HG02981 (cell line): ENCODE measurements at regions not wholly inside any gene's neighbourhood (a gene's known extent, or its start where the extent isn't known, plus 50 kb on each side); places are given as distances from the start of the nearest gene placed in this dataset.

Experiments
- ATAC-seq: cut with Tn5 transposase; IDR thresholded peaks from one replicate; pipeline ENCODE4 v1.9.1; 2021; ENCODE audit warnings: mild to moderate bottlenecking, moderate library complexity; ENCODE audit not compliant: unreplicated experiment

DNA sequence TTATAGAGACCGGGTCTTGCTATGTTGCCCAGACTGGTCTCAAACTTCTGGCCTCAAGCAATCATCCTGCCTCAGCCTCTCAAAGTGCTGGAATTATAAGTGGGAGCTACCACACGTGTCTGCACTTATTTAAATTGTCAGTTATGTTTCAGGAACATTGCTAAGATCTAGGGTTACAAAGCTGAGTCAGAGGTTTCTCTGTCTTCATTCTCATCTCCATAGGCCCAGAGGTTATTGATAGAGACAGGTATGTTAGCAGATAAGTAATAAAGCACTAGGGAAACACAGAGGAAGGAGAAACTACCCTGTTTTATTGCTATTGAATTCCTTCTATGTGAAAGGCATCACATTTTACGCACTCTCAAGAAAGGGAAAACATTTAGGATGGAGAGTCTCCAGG is 214.1 kb downstream of the REEP3 start:
- no peak for ATAC-seq

DNA sequence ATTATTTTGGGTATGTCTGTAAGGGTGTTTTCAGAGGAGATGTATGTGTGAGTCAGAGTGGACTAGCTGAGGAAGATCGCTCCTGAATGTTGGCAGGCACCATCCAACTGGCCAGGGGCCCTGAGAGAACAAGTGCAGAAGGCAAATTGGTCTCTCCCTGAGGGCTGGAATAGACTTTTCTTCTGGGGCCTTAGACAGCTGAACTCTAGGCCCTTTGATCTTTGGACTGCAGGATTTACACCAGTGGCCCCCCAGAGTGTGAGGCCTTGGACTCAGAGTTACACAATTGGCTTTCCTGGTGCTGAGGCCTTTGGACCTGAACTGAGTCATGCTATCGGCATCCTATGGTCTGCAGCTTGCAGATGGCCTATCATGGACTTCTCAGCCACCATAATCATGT is 217.2 kb downstream of the REEP3 start:
- no peak for ATAC-seq

DNA sequence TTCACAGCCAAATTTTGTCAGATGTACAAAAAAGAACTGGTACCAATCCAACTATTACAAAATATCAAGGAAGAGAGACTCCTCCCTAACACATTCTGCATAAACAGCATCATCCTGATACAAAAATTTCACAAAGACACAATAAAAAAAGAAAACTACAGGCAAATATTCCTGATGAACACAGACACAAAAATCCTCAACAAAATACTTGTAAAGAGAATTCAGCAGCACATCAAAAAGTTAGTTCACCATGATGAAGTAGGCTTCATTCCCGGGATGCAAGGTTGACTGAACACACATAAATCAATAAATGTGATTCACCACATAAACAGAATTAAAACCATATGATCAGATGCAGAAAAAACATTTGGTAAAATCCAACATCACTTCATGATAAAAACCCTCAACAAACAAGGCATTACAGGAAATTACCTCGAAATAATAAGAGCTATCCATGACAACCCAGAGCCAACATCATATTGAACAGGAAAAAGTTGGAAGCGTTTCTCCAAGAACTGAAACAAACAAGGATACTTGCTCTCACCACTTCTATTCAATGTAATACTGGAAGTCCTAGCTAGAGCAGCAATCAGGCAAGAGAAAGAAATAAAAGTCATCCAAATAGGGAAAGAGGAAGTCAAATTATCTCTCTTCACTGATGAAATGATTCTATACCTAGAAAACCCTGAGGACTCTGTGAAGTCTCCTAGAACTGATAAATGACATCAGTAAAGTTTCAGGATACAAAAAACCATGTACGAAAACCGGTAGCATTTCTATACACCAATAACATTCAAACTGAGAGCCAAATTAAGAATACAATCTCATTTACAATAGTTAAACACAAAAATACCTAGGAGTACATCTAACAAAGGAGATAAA is 223.1 kb downstream of the REEP3 start:
- no peak for ATAC-seq

DNA sequence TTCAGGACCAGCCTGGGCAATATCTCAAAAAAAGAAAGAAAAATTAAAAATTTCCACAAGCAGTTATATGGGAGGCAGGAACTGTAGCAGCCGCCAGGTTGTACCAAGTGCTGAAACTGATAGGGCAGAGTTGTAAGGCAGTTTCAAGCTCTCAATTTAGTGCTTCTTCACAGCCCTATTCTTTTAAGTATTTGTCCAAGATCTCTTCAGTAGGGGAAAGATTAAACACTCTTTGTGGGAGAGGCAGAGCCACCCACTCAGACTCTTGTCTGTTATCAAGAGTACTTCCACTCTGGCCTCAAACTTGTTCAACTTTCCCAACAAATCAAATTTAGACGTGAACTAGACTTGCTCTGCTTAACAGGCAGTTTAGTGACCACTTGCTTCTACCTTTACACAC is 228.7 kb downstream of the REEP3 start:
- ATAC-seq = no peak

DNA sequence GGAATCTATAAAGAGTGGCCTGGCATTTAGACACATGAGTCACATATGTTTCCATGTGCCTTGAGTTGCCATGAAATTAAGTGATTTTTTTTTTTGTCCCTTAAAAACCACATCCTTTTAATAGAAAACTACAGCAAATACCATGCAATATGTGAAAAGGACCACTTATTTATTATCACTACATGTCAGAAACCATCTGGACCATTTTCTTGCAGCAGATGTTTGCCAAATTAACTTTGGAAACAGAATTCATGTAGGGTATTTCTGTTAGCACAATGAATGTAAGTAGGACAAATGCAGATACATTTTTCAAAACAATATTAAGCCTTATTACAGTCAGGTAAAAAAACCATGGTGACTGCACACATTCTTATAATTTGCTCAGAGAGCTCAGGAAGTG is 230.6 kb downstream of the REEP3 start:
- no peak for ATAC-seq

DNA sequence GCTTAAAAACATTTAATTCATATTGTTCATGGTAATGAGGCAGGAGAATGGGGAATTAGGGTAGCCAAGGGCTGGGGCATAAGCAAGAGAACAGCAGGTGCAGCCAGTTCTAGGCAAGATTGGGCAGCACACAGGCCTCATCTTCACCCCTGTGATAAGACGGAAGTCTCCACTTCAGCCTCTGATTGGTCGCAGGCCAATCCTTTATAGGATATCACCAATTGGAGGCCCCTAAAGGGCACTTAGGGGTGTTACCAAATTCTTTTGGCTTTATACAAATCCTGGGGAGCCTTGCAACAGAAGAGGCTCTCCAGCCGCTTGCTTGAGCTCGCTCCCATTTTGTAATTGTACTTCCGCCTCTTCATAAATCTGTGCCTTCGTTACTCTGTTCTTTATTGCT is 231.1 kb downstream of the REEP3 start:
- ATAC-seq = no peak

DNA sequence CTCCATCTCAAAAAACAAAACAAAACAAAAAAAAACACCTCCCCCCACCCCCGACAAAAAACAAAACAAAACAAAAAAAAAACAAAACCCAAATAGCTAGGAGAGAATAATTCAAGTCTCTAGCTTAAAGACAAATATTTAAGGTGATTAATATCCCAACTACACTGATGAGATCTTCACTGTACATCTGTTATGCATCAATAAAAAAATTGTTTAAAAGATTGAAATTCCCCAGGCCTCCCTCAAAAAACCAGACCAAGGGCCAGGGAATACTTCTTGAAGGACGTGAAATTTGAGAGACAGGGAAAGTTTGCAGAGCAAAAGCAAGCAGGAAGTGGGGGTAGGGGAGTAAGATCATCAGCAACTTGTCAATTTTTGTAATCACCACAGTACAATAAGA is 232.6 kb downstream of the REEP3 start:
- ATAC-seq = no peak

DNA sequence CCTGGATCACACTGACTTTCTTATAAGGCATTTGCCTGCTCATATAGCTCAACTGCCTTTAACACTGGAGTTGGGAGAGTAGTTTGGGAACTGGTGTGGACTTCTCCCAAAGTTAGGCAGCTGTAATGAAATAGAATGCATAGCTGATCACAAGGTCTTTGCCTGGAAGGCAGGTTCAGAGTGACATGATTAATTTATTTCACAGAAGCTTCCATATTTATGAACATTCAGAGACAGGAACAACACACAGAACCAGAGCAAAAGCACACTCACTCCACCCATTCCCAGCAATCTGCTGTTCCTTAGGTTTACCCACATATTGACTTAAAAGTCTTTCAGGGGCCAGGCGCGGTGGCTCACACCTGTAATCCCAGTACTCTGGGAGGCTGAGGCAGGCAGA is 234.2 kb downstream of the REEP3 start:
- no peak for ATAC-seq

DNA sequence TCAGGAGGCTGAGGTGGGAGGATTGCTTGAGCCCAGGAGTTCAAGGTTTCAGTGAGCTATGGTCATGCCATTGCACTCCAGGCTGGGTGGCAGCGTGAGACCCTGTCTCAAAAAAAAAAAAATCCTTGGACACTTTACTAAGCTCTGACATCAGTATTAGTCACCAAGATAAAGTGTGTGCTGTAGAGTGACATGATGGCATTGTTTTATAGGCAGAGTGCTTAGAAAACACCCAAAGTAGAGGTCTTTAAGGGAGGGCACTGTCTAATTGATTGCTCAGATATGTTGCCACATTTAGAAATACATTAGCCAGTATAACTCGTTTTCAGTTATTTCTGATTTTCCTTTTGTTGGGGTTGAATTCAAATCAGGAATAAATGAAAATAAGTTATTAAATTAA is 235.9 kb downstream of the REEP3 start:
- no peak for ATAC-seq

DNA sequence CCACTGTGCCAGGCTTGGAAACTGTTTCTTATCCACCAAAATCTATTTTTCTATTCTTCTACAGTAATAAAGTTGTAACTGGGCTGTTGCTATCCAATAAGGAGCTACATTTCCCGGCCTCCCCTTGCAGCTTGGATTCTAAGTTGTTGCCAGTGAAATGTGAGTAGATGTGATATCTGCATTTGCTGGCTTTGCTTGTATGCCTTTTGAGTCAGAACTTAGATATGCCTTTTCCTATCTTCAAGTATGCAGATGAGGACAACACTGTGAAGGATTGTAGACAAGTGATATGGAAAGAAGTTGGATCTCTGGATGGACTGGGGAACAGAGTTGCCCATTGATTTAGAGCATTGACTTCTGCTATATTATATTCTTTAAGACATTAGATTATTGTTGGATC is 236.9 kb downstream of the REEP3 start:
- no peak for ATAC-seq

DNA sequence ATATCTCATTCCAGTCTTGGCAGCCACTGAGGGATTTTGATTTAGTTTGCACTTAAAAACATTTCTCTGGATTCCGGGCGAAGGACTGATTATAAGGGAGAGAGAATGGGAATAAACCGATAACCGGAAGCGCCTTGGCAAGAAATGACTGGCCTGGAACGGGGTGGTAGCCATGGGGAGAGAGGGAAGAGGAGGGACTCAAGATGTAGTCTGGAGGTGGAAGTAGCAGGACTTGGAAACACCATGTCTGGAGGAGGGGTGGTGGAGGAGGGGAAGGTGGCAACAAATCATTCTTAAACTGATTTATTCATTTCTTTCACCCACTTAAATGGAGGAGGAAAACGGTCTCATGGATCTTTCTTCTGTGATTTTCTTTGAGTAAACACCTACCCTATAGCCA is 238.1 kb downstream of the REEP3 start:
- ATAC-seq = no peak

DNA sequence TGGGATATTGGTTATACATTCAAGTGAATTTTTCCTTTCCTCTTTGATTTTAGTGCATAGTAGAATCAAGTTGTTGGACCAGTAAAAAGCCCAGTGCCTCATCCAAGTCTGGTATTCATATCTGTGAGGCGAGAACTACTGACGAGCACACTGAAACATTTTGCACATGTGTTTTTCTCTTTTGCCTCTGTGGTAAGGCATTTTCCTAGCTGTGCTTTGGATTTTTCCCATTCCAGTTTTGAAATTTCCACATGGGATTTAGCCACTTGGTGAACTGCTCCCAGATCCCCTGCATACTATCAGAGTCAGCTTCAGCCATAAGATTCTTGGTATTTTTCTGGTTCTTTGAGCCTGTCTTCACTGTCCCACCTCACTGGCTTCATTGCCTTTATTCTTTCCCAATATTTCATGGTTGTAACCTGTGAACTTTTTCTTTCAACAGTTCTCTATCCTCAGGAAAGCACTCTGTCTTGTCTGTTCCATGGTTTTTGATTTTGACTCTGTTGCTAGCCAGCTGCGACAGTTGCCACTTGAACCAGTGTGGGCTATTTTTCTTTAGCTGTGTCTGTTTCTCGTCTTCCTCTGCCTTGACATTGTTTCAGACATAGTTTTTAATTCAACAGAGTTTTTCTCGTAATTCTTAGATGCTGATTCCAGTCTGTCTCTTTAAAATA is 239.0 kb downstream of the REEP3 start:
- ATAC-seq = no peak

DNA sequence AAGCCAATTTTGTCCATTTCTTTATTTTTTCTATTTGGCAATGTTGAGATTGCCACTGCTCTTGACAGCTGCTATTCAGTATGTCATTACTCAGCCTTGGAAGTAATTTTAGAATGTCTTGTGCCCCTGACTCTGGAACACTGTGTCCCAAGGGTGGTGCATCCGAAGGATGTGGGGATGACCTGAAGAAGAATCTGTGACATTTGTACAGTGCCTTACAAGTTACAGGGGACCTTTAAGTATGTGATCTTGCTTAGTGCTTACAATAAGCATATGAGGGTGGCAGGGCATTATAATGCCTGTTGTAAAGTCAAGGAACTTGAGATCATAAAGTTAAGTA is 239.5 kb downstream of the REEP3 start:
- ATAC-seq = no peak

DNA sequence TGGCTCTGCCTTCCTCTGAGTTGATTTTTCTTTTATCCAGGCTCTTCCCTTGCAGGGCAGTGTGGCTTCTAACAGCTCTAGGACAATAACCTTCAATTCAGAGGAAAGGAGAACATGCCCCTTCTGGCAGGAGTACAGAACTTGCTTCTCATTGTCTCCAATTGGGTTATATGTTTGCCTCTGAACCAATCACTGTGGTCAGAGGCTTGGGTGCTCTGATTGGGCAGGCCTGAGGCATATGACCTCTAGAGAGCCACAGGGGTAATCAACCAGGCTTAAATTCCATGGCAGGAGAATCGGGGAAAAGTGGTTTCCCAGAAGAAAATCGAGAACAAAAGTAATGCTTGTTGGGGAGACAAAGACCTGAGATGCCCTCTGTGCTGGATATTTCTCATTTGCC is 240.0 kb downstream of the REEP3 start:
- ATAC-seq = no peak

DNA sequence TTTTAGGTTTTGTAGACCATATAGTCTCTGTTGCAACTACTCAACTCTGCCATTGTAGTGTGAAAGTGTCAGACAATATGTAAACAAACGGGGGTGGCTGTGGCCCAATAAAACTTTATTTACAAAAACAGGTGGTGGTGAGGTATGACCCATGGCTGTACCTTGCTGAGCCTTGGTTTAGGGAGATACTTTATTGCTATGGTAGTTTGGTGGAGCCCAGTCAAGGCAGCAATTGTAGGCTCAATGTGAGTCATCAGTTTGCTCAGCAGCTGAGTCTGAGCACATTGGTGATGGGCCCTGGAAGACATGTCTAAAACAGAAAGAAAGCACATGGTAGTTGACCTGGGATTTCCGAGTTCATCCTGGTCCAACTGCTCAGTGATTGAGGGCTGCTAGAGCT is 242.5 kb downstream of the REEP3 start:
- ATAC-seq = no peak

DNA sequence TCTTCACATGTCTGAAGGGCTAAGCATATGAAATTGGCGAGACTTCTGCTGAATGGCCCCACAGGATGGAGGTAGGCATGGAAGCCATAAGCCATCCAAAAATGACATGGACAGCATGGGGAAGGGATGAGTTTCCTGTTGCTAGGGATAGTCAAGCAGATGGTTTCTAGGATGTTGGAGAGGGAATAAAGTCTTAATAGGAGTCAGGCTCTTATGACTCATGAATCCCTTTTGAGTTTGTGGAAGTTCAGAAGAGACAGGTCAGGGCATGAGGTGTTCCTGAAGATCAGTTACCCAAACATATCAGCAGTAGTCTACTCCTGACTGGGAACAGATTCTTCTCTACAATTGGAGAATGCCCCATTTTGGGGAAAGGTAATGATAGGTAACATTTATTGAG is 243.9 kb downstream of the REEP3 start:
- no peak for ATAC-seq

DNA sequence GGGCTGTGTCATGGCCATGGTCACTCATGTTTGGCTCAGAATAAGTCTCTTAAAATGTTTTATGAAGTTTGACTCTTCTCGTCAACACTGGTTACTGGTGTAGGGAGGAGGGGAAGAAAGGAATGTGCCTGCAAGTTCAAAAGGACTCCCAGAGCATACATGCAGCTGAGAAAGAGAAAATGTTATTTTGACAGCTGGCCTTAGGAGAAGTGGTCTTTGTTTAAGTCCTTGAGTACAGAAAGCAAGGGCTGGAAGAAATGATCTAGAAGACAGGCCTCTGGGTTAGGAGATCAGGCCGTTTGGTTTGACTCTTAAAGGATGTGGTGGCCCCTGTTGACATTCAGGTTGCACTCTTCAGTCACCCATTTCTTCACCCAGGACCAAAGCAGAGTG is 245.5 kb downstream of the REEP3 start:
- no peak for ATAC-seq

DNA sequence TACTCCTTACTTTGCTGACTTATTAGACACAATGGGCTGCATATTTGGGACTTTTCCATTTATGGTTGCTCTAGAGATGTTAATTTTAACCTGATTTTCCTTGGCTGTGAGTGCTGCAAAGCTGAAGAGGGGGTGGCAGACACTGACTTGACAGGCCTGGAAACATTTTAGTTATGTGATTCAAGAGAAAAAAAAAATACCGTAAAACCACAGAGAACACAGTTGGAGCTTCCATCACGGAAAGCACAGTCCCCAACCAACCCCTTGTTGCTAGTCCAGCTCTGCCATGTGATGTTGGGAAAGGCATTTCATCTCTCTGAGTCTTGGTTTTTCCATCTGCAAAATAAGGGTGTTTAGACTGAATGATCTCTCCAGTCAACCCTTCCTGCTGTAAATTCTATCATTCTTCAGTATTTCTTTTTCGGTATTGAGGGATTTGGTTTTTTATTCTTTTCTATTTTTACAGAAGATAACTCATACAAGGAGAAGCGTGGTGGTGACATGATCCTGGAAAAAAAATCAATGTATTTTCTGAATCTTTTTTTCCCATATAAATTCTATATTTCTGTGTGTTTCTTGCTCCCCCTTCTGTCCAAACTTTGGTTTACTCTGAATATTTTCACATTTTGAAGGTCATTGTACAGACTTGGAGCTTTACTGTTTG is 246.1 kb downstream of the REEP3 start:
- no peak for ATAC-seq

DNA sequence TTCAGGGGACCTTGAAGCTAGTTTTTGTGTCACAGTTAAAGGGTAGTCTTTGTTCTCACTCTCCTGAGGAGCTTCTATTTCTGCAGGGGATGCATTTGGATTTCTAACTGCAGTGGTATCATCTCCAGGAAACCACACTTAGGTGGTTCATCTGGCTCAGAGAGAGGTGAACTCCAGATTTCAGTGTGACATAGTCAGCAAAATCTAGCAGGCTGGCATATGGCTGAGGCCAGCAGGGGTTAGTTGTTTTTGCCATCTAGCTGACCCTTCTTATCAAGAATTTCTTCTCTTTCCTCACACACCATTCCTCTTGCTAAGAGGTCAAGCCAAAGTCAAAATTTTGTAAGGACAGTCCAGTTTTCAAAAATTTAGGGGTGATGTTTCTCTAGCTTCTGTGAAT is 248.2 kb downstream of the REEP3 start:
- no peak for ATAC-seq

DNA sequence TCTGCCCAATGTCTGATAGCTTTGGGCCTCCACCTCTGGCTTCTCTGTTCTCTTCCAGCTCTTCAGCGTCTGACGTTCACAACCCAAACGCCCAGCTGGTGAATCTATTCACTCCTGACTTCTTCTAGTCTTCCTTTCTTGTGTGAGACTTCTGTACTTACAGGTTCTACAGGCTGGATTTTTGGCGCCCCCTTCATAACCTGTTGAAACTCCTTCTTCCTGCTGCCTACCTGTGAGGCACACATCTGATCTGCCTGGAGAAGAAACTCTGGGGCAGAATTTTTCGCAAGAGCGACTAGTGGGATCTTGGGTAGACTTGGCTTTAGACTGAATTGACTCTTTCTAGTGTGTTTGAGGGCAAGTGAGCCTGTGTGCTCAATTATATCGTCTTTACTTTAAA is 249.3 kb downstream of the REEP3 start:
- ATAC-seq = no peak

DNA sequence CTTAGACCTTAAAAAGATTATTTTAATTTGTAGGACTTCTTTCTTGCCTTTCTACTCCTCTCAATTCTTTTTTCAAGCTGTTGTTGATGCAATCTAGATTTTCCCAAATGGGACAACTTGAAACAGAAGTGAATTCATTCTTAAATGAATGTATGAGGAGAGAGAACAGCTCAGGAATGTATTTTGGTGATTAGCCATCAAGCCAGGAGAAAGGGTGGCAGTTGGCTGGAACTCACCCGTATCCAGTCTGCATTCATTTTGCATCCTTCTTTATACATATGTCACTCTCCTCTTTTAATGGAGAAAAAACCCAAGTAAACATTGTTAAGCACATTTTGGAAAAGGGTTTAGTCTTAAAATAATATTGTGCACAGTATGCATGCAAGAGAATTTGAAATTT is 251.3 kb downstream of the REEP3 start:
- no peak for ATAC-seq

DNA sequence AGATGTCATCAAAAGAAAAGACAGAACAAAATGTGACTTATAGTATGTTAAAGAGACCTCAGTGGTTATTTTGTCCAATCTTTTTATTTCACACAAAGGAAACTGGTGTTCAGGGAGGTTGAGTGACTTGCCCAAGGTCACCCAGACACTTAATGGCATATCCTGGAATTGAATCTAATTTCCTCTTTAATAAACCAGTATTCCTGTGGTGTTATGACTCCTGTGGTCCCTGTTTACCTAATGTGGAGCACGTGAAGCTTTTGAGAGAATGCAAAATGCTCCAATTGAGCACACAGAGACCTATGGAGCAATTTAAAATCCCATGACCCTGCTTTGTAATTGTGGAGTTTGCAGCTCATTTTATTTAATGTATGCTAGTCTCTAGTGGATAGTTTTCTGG is 251.9 kb downstream of the REEP3 start:
- ATAC-seq = no peak
